Natural killer cell (primary cell): ENCODE measurements at regions not wholly inside any gene's neighbourhood (a gene's known extent, or its start where the extent isn't known, plus 50 kb on each side); places are given as distances from the start of the nearest gene placed in this dataset.
"Not testable (repeated sequence)": the region's sequence is repeated elsewhere in the genome, so short reads cannot be mapped to it uniquely, and the experiment has no call there.

Experiments
- ATAC-seq, 3 donors: fragments of 150-1000 bp in 2 of 3; fragments of 200-7000 bp in 1 of 3; cut with Tn5 transposase; 1 replicate in 1 of 3; 2 replicates in 2 of 3; pipeline ENCODE4 v1.10.0; 2021; ENCODE audit warnings: mild to moderate bottlenecking in 2 of 3, moderate library complexity in 2 of 3
- DNase-seq, 2 donors: peaks; one replicate each; pipeline versions ENCODE4 v3.0.0 to v3.0.0-alpha.2; 2013 to 2021; ENCODE audit warnings: mixed read lengths in 1 of 2
- H3K27ac ChIP-seq: one replicate; pipeline ENCODE4 v1.5.1; 2013; ENCODE audit warnings: mild to moderate bottlenecking, low read length
- H3K27me3 ChIP-seq: one replicate; pipeline ENCODE4 v1.6.1; 2013; ENCODE audit warnings: low read length; ENCODE audit not compliant: control insufficient read depth, insufficient read depth
- H3K36me3 ChIP-seq: one replicate; pipeline ENCODE4 v1.6.1; 2013; ENCODE audit warnings: low read length; ENCODE audit not compliant: control insufficient read depth, insufficient read depth
- H3K4me1 ChIP-seq: one replicate; pipeline ENCODE4 v1.6.1; 2013; ENCODE audit warnings: low read length; ENCODE audit not compliant: control insufficient read depth, insufficient read depth
- H3K4me3 ChIP-seq: one replicate; pipeline ENCODE4 v1.5.1; 2013; ENCODE audit warnings: low read length
- H3K9me3 ChIP-seq: one replicate; pipeline ENCODE4 v1.6.1; 2013; ENCODE audit warnings: low read length; ENCODE audit not compliant: control insufficient read depth, insufficient read depth
- H3K27ac Mint-ChIP-seq, 2 donors: one replicate each; pipeline ENCODE4 v1.8.0; 2022; ENCODE audit warnings: mild to moderate bottlenecking in 2 of 2, mixed read lengths in 2 of 2, moderate library complexity in 1 of 2
- H3K27me3 Mint-ChIP-seq, 2 donors: one replicate each; pipeline ENCODE4 v1.8.0; 2022; ENCODE audit warnings: low read depth in 2 of 2, mixed read lengths in 2 of 2
- H3K36me3 Mint-ChIP-seq: one replicate; pipeline ENCODE4 v1.8.0; 2022; ENCODE audit warnings: mixed read lengths
- H3K4me1 Mint-ChIP-seq, 2 donors: one replicate each; pipeline ENCODE4 v1.8.0; 2022; ENCODE audit warnings: mixed read lengths in 2 of 2
- H3K4me3 Mint-ChIP-seq: one replicate; pipeline ENCODE4 v1.8.0; 2022; ENCODE audit warnings: mild to moderate bottlenecking, moderate library complexity, mixed read lengths
- H3K9me3 Mint-ChIP-seq, 2 donors: one replicate each; pipeline ENCODE4 v1.8.0; 2022; ENCODE audit warnings: mixed read lengths in 2 of 2
- CTCF ChIP-seq: fragments of 200-600 bp; IDR thresholded peaks from one replicate; pipeline ENCODE4 v1.8.0; 2022; ENCODE audit warnings: antibody characterized with exemption
- WGBS: methylation state at CpG from one replicate; pipeline ENCODE4 v1.1.7; 2013; ENCODE audit warnings: missing lambda C conversion rate; ENCODE audit not compliant: insufficient coverage; 5-methylcytosine and 5-hydroxymethylcytosine counted together
- intact Hi-C: fragments of 100-400 bp; cut with micrococcal nuclease; formaldehyde crosslinking; loops from one replicate; pipeline ENCODE4 v1.14.2; 2022

- H3K27me3 Mint-ChIP-seq: peaks cover 0 to 5% of the 10 kb centered on the region in 2 donors
- peaks cover 0 to 8% of the 10 kb centered on the region in 2 donors for H3K4me1 Mint-ChIP-seq
- no peaks in the 10 kb centered on the region for H3K36me3 Mint-ChIP-seq
- H3K9me3 ChIP-seq: no peaks in the 10 kb centered on the region
- no peak overlapping the region for H3K4me3 Mint-ChIP-seq
- 89% methylated on average over 2 of the region's 3 CpGs for WGBS
- no peak overlapping the region for H3K27ac Mint-ChIP-seq
- intact Hi-C loops: no loop called here
- DNase-seq (no peak), ATAC-seq (no peak)
- no peak overlapping the region for H3K4me3 ChIP-seq
- H3K9me3 Mint-ChIP-seq: no peaks in the 10 kb centered on the region
- no peak for TF ChIP-seq CTCF
- no peaks in the 10 kb centered on the region for H3K36me3 ChIP-seq
- H3K27me3 ChIP-seq: no peaks in the 10 kb centered on the region
- H3K27ac ChIP-seq: no peak overlapping the region
- H3K4me1 ChIP-seq: no peaks in the 10 kb centered on the region
Measured at GRCh38 chr21:38637161-38637560, 138.9 kb upstream of the ERG start.

- Histone ChIP-seq H3K9me3 (no peaks in the 10 kb centered on the region), H3K27me3 (no peaks in the 10 kb centered on the region), H3K4me1 (no peaks in the 10 kb centered on the region), H3K36me3 (no peaks in the 10 kb centered on the region), H3K27ac (no peak overlapping the region), H3K4me3 (no peak overlapping the region)
- Mint-ChIP-seq H3K36me3 (no peaks in the 10 kb centered on the region), H3K4me1 (peaks cover 0 to 8% of the 10 kb centered on the region in 2 donors), H3K9me3 (no peaks in the 10 kb centered on the region), H3K4me3 (no peak overlapping the region), H3K27ac (no peak overlapping the region), H3K27me3 (peaks cover 0 to 3% of the 10 kb centered on the region in 2 donors)
- no peak for TF ChIP-seq CTCF
- no peak for DNase-seq
- ATAC-seq: no peak
- intact Hi-C loops: no loop called here
- WGBS: 8% methylated on average over 3 of the region's 4 CpGs
Measured at GRCh38 chr21:38639571-38640354, 141.5 kb upstream of the ERG start.

- 94% methylated on average over 5 of the region's 5 CpGs for WGBS
- H3K4me3 Mint-ChIP-seq, intact Hi-C loops: not testable (repeated sequence)
Measured at GRCh38 chr21:38640355-38640742, 142.1 kb upstream of the ERG start.

GRCh38 chr21:38643404-38644023, 145.2 kb upstream of the ERG start:
- H3K9me3 Mint-ChIP-seq: no peaks in the 10 kb centered on the region
- H3K27ac ChIP-seq: no peak overlapping the region
- H3K9me3 ChIP-seq: no peaks in the 10 kb centered on the region
- H3K36me3 Mint-ChIP-seq: no peaks in the 10 kb centered on the region
- H3K27me3 Mint-ChIP-seq: peaks cover 14 to 16% of the 10 kb centered on the region in 2 donors
- intact Hi-C loops: no loop called here
- peaks cover 0 to 8% of the 10 kb centered on the region in 2 donors for H3K4me1 Mint-ChIP-seq
- no peak overlapping the region for H3K4me3 ChIP-seq
- ATAC-seq: no peak
- TF ChIP-seq CTCF: no peak
- H3K36me3 ChIP-seq: no peaks in the 10 kb centered on the region
- H3K4me1 ChIP-seq: no peaks in the 10 kb centered on the region
- no peaks in the 10 kb centered on the region for H3K27me3 ChIP-seq
- no peak overlapping the region for H3K27ac Mint-ChIP-seq
- DNase-seq: no peak
- 55% methylated on average over 7 of the region's 7 CpGs for WGBS
- H3K4me3 Mint-ChIP-seq: no peak overlapping the region

More at GRCh38 chr21:38640355-38640742, 142.1 kb upstream of the ERG start:
- H3K4me1 ChIP-seq, H3K27ac Mint-ChIP-seq, H3K9me3 Mint-ChIP-seq, H3K36me3 Mint-ChIP-seq, H3K4me3 ChIP-seq, H3K9me3 ChIP-seq, H3K4me1 Mint-ChIP-seq, H3K27me3 ChIP-seq, H3K27ac ChIP-seq, ATAC-seq, H3K36me3 ChIP-seq, H3K27me3 Mint-ChIP-seq, DNase-seq: not testable (repeated sequence)
